ENCODE measurements at regions not wholly inside any gene's neighbourhood (a gene's known extent, or its start where the extent isn't known, plus 50 kb on each side); places are given as distances from the start of the nearest gene placed in this dataset.

DNA sequence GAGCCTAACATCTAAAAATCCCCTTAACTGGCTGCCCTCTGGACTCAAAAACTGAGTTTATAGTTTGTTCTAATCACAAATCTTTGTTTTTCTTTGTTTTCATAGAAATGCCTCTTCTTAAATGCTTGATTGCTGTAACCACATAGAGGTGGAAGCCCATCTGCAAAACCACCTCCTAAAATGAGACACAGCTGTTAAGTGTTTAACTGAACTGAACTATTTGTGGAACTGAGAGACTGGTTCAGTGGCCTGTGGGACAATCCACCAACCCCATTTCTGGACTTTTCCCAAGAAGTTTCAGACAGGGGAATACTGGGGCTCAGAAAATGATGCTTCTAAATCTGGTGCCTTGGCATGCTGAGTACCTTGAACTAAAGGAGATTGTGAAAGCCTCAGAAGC, 50.9 kb upstream of the TM9SF2 start:
- TF ChIP-seq, protein P1, sequence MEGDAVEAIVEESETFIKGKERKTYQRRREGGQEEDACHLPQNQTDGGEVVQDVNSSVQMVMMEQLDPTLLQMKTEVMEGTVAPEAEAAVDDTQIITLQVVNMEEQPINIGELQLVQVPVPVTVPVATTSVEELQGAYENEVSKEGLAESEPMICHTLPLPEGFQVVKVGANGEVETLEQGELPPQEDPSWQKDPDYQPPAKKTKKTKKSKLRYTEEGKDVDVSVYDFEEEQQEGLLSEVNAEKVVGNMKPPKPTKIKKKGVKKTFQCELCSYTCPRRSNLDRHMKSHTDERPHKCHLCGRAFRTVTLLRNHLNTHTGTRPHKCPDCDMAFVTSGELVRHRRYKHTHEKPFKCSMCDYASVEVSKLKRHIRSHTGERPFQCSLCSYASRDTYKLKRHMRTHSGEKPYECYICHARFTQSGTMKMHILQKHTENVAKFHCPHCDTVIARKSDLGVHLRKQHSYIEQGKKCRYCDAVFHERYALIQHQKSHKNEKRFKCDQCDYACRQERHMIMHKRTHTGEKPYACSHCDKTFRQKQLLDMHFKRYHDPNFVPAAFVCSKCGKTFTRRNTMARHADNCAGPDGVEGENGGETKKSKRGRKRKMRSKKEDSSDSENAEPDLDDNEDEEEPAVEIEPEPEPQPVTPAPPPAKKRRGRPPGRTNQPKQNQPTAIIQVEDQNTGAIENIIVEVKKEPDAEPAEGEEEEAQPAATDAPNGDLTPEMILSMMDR (IDR thresholded peaks at IDR 0.05) = no peak
- TF ChIP-seq POLR2A (IDR thresholded peaks at IDR 0.05) (no peak), EP300 (IDR thresholded peaks at IDR 0.05) (no peak), POLR2AphosphoS5 (IDR thresholded peaks at IDR 0.05) (no peak)
